GM23338 (cell line): ENCODE measurements at regions not wholly inside any gene's neighbourhood (a gene's known extent, or its start where the extent isn't known, plus 50 kb on each side); places are given as distances from the start of the nearest gene placed in this dataset.

Experiments used
- ATAC-seq: fragments of 200-7000 bp; cut with Tn5 transposase; 3 replicates; pipeline ENCODE4 v1.9.1; 2020
- DNase-seq: peaks from one replicate; pipeline ENCODE4 v3.0.0-alpha.2; 2015; ENCODE audit warnings: low spot score
- H2AFZ ChIP-seq: fragments of 200-600 bp; sonication (generic); 2 replicates; pipeline ENCODE4 v1.8.0; 2016; ENCODE audit warnings: antibody characterized with exemption, mild to moderate bottlenecking, moderate library complexity
- H3F3A ChIP-seq: fragments of 200-600 bp; sonication (generic); replicated peaks from 2 replicates; pipeline ENCODE4 v1.8.0; 2017; ENCODE audit warnings: antibody characterized with exemption, mixed run types, low read depth
- H3K27ac ChIP-seq: fragments of 200-600 bp; sonication (generic); 2 replicates; pipeline ENCODE4 v1.6.1; 2016; ENCODE audit warnings: low read depth
- H3K27me3 ChIP-seq: fragments of 200-600 bp; sonication (generic); 2 replicates; pipeline ENCODE4 v1.8.0; 2016; ENCODE audit warnings: mild to moderate bottlenecking, mixed run types, moderate library complexity; ENCODE audit not compliant: insufficient read depth
- H3K36me3 ChIP-seq: fragments of 200-600 bp; sonication (generic); 2 replicates; pipeline ENCODE4 v1.8.0; 2016; ENCODE audit warnings: mild to moderate bottlenecking; ENCODE audit not compliant: insufficient read depth
- H3K4me1 ChIP-seq: fragments of 200-600 bp; sonication (generic); 2 replicates; pipeline ENCODE4 v1.8.0; 2016; ENCODE audit warnings: mild to moderate bottlenecking, moderate library complexity; ENCODE audit not compliant: insufficient read depth
- H3K4me2 ChIP-seq: fragments of 200-600 bp; sonication (generic); 2 replicates; pipeline ENCODE4 v1.7.1; 2017; ENCODE audit warnings: mixed run types
- H3K4me3 ChIP-seq: fragments of 200-600 bp; sonication (generic); 2 replicates; pipeline ENCODE4 v1.6.1; 2016; ENCODE audit warnings: mixed run types
- H3K79me2 ChIP-seq: fragments of 200-600 bp; sonication (generic); replicated peaks from 2 replicates; pipeline ENCODE4 v1.8.0; 2017; ENCODE audit warnings: mild to moderate bottlenecking; ENCODE audit not compliant: insufficient read depth
- H3K9me2 ChIP-seq: fragments of 200-600 bp; sonication (generic); 2 replicates; pipeline ENCODE4 v1.8.0; 2017; ENCODE audit not compliant: insufficient read depth
- H4K20me1 ChIP-seq: fragments of 200-600 bp; sonication (generic); replicated peaks from 2 replicates; pipeline ENCODE4 v1.8.0; 2017; ENCODE audit warnings: mild to moderate bottlenecking; ENCODE audit not compliant: insufficient read depth
- H3K27ac Mint-ChIP-seq: 2 replicates; pipeline ENCODE4 v1.8.0; 2020; ENCODE audit warnings: inconsistent platforms, mild to moderate bottlenecking, moderate library complexity, mixed read lengths
- H3K27me3 Mint-ChIP-seq: 3 replicates; pipeline ENCODE4 v1.8.0; 2022; ENCODE audit warnings: low read depth, mild to moderate bottlenecking, moderate library complexity, mixed read lengths, inconsistent platforms; ENCODE audit not compliant: insufficient read depth, poor library complexity
- H3K36me3 Mint-ChIP-seq: 3 replicates; pipeline ENCODE4 v1.8.0; 2021; ENCODE audit warnings: low read depth, mild to moderate bottlenecking, inconsistent platforms, moderate library complexity, mixed read lengths
- H3K4me1 Mint-ChIP-seq: 3 replicates; pipeline ENCODE4 v1.8.0; 2020; ENCODE audit warnings: mild to moderate bottlenecking, inconsistent platforms, mixed read lengths
- H3K4me3 Mint-ChIP-seq: 3 replicates; pipeline ENCODE4 v1.8.0; 2021; ENCODE audit warnings: moderate library complexity, mild to moderate bottlenecking, inconsistent platforms, mixed read lengths
- H3K9me3 Mint-ChIP-seq: 3 replicates; pipeline ENCODE4 v1.8.0; 2020; ENCODE audit warnings: moderate library complexity, mild to moderate bottlenecking, inconsistent platforms, mixed read lengths
- CREB1 ChIP-seq: fragments of 250-450 bp; sonication (Bioruptor Pico); IDR thresholded peaks from 2 replicates; pipeline ENCODE4 v1.5.0; 2020; ENCODE audit warnings: low read depth, mild to moderate bottlenecking, moderate library complexity
- CTCF ChIP-seq, 2 experiments: fragments of 200-600 bp in 1 of 2; sonication (generic) in 1 of 2; conservative IDR thresholded peaks; 2 replicates each; pipeline versions ENCODE4 v1.5.1 to v1.6.1; 2016 to 2017; ENCODE audit warnings: antibody characterized with exemption in 2 of 2, low read depth in 2 of 2, mild to moderate bottlenecking in 2 of 2, moderate library complexity in 1 of 2
- ETS1 ChIP-seq: IDR thresholded peaks from 2 replicates; pipeline ENCODE4 v1.6.1; 2016; ENCODE audit warnings: antibody characterized with exemption
- EZH2 ChIP-seq: fragments of 200-600 bp; sonication (generic); IDR thresholded peaks from one replicate; pipeline ENCODE4 v1.8.0; 2017; ENCODE audit warnings: antibody characterized with exemption, mild to moderate bottlenecking, low read depth; ENCODE audit not compliant: unreplicated experiment
- EZH2phosphoT487 ChIP-seq: fragments of 200-600 bp; sonication (generic); IDR thresholded peaks from one replicate; pipeline ENCODE4 v1.8.1; 2018; ENCODE audit warnings: antibody characterized with exemption; ENCODE audit not compliant: unreplicated experiment
- JUNB ChIP-seq: IDR thresholded peaks from one replicate; pipeline ENCODE4 v1.6.1; 2016; ENCODE audit warnings: antibody characterized with exemption; ENCODE audit not compliant: unreplicated experiment
- POLR2AphosphoS5 ChIP-seq: IDR thresholded peaks from 2 replicates; pipeline ENCODE4 v1.6.1; 2016; ENCODE audit warnings: antibody characterized with exemption, low read depth
- REST ChIP-seq: IDR thresholded peaks from one replicate; pipeline ENCODE4 v1.6.1; 2018; ENCODE audit warnings: antibody characterized with exemption; ENCODE audit not compliant: unreplicated experiment
- ZNF114 ChIP-seq: fragments of 250-450 bp; sonication (Bioruptor Pico); IDR thresholded peaks from 2 replicates; pipeline ENCODE4 v1.5.0; 2020; ENCODE audit warnings: mild to moderate bottlenecking, moderate library complexity

- no peaks in the 10 kb centered on the region for H3K36me3 ChIP-seq
- no peaks in the 10 kb centered on the region for H3K4me1 ChIP-seq
- no peaks in the 10 kb centered on the region for H4K20me1 ChIP-seq
- TF ChIP-seq ZNF114 (CRISPR knock-in tag), result no peak
- no peaks in the 10 kb centered on the region for H3K9me3 Mint-ChIP-seq
- no peak overlapping the region for H3K4me3 Mint-ChIP-seq
- no peak overlapping the region for H3K4me2 ChIP-seq
- H3K27me3 Mint-ChIP-seq, result peaks cover 6% of the 10 kb centered on the region
- H3K27me3 ChIP-seq, result no peaks in the 10 kb centered on the region
- no peaks in the 10 kb centered on the region for H3K36me3 Mint-ChIP-seq
- ATAC-seq (no peak), DNase-seq (no peak)
- no peak overlapping the region for H3K27ac Mint-ChIP-seq
- H3K4me3 ChIP-seq, result no peak overlapping the region
- no peak overlapping the region for H2AFZ ChIP-seq
- no peak overlapping the region for H3K27ac ChIP-seq
- H3F3A ChIP-seq, result no peaks in the 10 kb centered on the region
- no peaks in the 10 kb centered on the region for H3K9me2 ChIP-seq
- no peaks in the 10 kb centered on the region for H3K79me2 ChIP-seq
- H3K4me1 Mint-ChIP-seq, result peaks cover 7% of the 10 kb centered on the region
Observed at GRCh38 chr3:43156812-43157455, 51.1 kb upstream of the POMGNT2 start.

GRCh38 chr3:43155464-43156121 is 49.7 kb upstream of the POMGNT2 start:
- H3K4me3 Mint-ChIP-seq, result no peak overlapping the region
- no peak overlapping the region for H3K4me2 ChIP-seq
- no peak overlapping the region for H3K27ac ChIP-seq
- no peaks in the 10 kb centered on the region for H3K9me3 Mint-ChIP-seq
- no peaks in the 10 kb centered on the region for H3K27me3 ChIP-seq
- no peak overlapping the region for H3K27ac Mint-ChIP-seq
- no peaks in the 10 kb centered on the region for H3K9me2 ChIP-seq
- H3K27me3 Mint-ChIP-seq, result peaks cover 3% of the 10 kb centered on the region
- H3K79me2 ChIP-seq, result no peaks in the 10 kb centered on the region
- H2AFZ ChIP-seq, result peak overlapping the region; percentile 75; the same call in 1 of the 2 replicates
- peaks cover 3% of the 10 kb centered on the region; the same call in 2 of the 3 replicates for H3K4me1 Mint-ChIP-seq
- H3F3A ChIP-seq, result no peaks in the 10 kb centered on the region
- ATAC-seq (peak; percentile 94), DNase-seq (peak; percentile 89)
- H3K4me1 ChIP-seq, result no peaks in the 10 kb centered on the region
- no peaks in the 10 kb centered on the region for H4K20me1 ChIP-seq
- no peaks in the 10 kb centered on the region for H3K36me3 Mint-ChIP-seq
- H3K36me3 ChIP-seq, result no peaks in the 10 kb centered on the region
- H3K4me3 ChIP-seq, result no peak overlapping the region
- TF ChIP-seq CTCF (conservative IDR thresholded peaks at IDR 0.05; ENCODE audit: low read depth in 2 of 2) (peak; percentile 77 to 87), CREB1 (CRISPR knock-in tag) (no peak), REST (no peak), ZNF114 (CRISPR knock-in tag) (no peak), EZH2 (no peak), EZH2phosphoT487 (no peak), POLR2AphosphoS5 (no peak), ETS1 (no peak), JUNB (no peak)
